GM12865 (cell line): ENCODE measurements at regions not wholly inside any gene's neighbourhood (a gene's known extent, or its start where the extent isn't known, plus 50 kb on each side); places are given as distances from the start of the nearest gene placed in this dataset.

Experiments
- DNase-seq: peaks from one replicate; pipeline ENCODE4 v3.0.0; 2010; ENCODE audit warnings: low read depth
- H3K4me3 ChIP-seq: 2 replicates; pipeline ENCODE4 v1.5.1; 2011; ENCODE audit warnings: mild to moderate bottlenecking, low read depth, low read length, control low read depth
- CTCF ChIP-seq: IDR thresholded peaks from 2 replicates; pipeline ENCODE4 v1.5.1; 2011; ENCODE audit warnings: low read length, control low read depth, low read depth, inconsistent platforms; ENCODE audit not compliant: insufficient read depth; ENCODE audit errors: missing control alignments

- TF ChIP-seq CTCF, result no peak
- no peak for DNase-seq
- H3K4me3 ChIP-seq, result no peak overlapping the region
Measured at GRCh38 chr3:68123231-68123630, 468.8 kb upstream of the SUCLG2 start.

DNA sequence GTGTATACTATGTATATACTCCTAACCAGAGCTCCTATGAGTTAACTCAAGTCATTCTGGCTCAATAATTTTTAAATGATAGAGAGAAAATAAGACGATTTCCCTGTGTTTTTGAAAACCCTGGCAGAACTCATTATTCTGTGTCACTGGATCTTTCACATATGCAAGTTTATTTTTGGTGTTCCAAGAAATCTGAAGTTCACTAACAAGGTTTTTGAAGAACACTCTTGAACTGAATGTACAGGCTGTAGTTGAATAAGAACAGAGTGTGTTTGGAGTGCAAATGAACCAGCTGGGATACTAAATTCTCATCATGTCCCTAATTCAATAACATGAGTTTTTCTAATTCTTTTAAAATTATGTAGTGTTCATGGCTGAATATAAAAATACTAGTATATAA is 466.9 kb upstream of the SUCLG2 start:
- no peak for TF ChIP-seq CTCF
- DNase-seq, result no peak
- H3K4me3 ChIP-seq, result no peak overlapping the region

DNA sequence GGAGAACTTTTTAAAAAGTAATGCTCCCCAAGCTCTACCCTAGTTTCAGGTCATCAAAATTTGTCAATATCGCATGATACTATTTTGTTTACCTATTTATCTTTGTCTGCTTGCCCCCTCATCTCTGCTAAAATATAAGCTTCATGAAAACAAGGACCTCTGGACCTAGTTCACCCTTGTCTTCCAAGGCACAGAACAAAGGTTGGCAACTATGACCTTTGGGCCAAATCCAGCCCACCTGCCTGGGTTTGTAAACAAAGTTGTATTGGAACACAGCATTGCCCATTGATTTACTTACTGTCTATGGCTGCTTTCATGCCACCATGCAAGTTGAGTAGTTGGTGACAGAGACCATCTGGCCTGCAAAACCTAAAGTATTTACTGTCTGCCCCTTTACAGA is 462.2 kb upstream of the SUCLG2 start:
- TF ChIP-seq CTCF, result no peak

DNA sequence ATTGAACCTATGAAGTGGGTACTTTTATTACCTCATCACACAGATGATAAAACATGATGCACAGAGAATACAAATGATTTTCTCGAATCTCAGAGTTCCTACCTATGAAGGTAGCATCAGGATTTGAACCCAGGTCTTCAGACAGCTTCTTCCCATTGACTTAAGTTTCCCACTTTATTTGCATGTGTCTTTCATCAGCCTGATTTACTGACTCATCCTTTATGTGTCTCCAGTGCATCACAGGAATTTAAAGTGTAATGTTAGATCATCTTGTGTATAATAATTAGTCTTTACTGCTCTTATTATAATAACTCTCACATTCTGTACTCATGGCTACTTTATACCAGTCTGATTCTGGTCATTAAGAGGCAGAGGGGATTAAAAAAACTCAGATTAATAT is 449.4 kb upstream of the SUCLG2 start:
- DNase-seq, result no peak
- TF ChIP-seq CTCF, result no peak

More for the DNA sequence above, 462.2 kb upstream of the SUCLG2 start:
- DNase-seq, result no peak
- H3K4me3 ChIP-seq, result no peak overlapping the region

GRCh38 chr3:68090571-68090970 is 436.2 kb upstream of the SUCLG2 start:
- H3K4me3 ChIP-seq, result no peak overlapping the region
- no peak for DNase-seq
- TF ChIP-seq CTCF, result no peak

More for the DNA sequence above, 449.4 kb upstream of the SUCLG2 start:
- no peak overlapping the region for H3K4me3 ChIP-seq

DNA sequence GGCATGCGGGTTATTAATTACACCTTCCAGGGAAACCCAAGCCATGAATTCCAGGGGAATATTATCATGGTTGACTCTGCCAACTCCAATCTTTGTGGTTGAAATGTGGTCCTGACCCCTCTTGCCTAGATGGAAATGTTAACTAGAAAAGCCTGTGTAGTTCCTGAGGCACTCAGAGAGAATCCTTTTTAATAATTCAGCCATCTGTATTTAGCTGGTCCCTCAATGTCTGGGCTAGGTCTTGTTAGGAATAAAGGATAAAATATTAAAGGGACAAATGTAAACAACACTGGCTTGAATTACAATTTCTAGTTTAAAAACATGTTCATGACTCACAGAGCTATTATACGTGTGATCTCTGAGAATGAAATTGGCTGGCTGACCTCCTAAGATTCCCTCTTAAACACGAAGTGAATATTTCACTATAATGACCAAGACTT is 435.2 kb upstream of the SUCLG2 start:
- H3K4me3 ChIP-seq, result no peak overlapping the region
- no peak for DNase-seq
- TF ChIP-seq CTCF, result no peak

DNA sequence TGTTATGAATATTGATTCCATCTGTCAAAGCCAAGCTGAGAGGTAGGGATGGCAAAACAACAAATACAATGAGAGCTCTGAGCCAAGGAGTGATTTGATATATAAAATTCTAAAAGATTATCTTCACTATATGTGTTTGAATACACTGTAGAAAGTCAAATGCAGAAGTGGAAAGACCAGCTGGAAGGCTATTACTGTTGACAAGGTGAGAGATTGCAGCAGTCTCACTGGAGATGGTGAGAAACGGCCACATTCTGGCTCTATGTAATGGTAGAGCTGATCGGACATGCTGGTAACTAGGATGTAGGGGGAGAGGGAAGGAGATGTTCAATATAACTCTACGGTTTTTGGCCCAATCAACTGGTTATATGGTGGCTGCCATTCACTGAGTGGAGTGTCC is 434.2 kb upstream of the SUCLG2 start:
- H3K4me3 ChIP-seq, result no peak overlapping the region
- TF ChIP-seq CTCF, result no peak
- no peak for DNase-seq
